Keratinocyte (primary cell): ENCODE measurements at regions not wholly inside any gene's neighbourhood (a gene's known extent, or its start where the extent isn't known, plus 50 kb on each side); places are given as distances from the start of the nearest gene placed in this dataset.

Experiments
- EZH2 ChIP-seq: IDR thresholded peaks from one replicate; pipeline ENCODE4 v1.6.1; 2012; ENCODE audit warnings: inconsistent platforms, mild to moderate bottlenecking, low read length, moderate library complexity
- TF ChIP-seq, protein P1 (sequence below), 3 experiments: IDR thresholded peaks in 1 of 3; conservative IDR thresholded peaks in 1 of 3; optimal IDR thresholded peaks in 1 of 3; 2 replicates in 2 of 3; 3 replicates in 1 of 3; pipeline versions ENCODE3 to v1.5.1; 2011; ENCODE audit warnings: low read length in 3 of 3, mild to moderate bottlenecking in 3 of 3, moderate library complexity in 2 of 3, control low read depth in 1 of 3, inconsistent platforms in 1 of 3; ENCODE audit not compliant: insufficient read depth in 2 of 3; ENCODE audit errors: extremely low read depth in 1 of 3

DNA sequence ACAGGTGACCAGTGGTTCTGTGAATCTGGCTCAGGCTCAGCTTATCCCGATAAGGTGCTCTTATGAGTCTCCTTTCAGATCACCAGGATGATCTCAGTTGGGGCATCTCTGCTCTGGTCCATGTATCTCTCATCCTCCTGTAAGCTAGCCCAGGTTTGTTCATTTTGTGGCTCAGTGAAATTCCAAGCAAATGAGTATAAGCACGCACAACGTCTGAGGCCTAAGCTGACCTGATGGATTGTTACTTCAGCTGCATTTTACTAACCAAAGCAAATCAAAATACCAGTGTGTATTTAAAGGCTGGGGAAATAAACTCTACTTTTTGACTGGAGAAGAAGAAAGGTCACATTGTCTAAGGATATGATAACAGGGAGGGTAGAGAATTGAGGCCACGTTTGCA lies 551.0 kb upstream of the BTBD3 start:
- TF ChIP-seq, protein P1, sequence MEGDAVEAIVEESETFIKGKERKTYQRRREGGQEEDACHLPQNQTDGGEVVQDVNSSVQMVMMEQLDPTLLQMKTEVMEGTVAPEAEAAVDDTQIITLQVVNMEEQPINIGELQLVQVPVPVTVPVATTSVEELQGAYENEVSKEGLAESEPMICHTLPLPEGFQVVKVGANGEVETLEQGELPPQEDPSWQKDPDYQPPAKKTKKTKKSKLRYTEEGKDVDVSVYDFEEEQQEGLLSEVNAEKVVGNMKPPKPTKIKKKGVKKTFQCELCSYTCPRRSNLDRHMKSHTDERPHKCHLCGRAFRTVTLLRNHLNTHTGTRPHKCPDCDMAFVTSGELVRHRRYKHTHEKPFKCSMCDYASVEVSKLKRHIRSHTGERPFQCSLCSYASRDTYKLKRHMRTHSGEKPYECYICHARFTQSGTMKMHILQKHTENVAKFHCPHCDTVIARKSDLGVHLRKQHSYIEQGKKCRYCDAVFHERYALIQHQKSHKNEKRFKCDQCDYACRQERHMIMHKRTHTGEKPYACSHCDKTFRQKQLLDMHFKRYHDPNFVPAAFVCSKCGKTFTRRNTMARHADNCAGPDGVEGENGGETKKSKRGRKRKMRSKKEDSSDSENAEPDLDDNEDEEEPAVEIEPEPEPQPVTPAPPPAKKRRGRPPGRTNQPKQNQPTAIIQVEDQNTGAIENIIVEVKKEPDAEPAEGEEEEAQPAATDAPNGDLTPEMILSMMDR (optimal IDR thresholded peaks at IDR 0.05 in 1 of 3, IDR thresholded peaks at IDR 0.05 in 1 of 3, conservative IDR thresholded peaks at IDR 0.05 in 1 of 3; ENCODE audit: extremely low read depth in 1 of 3, insufficient read depth in 2 of 3, low read length in 3 of 3): no peak
- no peak for TF ChIP-seq EZH2
